ENCODE measurements at regions not wholly inside any gene's neighbourhood (a gene's known extent, or its start where the extent isn't known, plus 50 kb on each side); places are given as distances from the start of the nearest gene placed in this dataset.
A peak's percentile ranks its signal among the peaks of the same experiment; 100 is the strongest.

- TF ChIP-seq TCF12 (IDR thresholded peaks at IDR 0.05; ENCODE audit: low read depth, low read length) (0 out of 2 replicates have a peak, but pooled peaks have one; percentile 4), TARDBP (IDR thresholded peaks at IDR 0.05; ENCODE audit: borderline replicate concordance) (no peak), BCL11A (IDR thresholded peaks at IDR 0.05; ENCODE audit: low read depth, low read length) (peak; percentile 72), YY1 (IDR thresholded peaks at IDR 0.05; ENCODE audit: low read depth, low read length) (no peak), SUZ12 (IDR thresholded peaks at IDR 0.05; ENCODE audit: unreplicated experiment) (no peak), ATF7 (IDR thresholded peaks at IDR 0.05; ENCODE audit: low read depth) (peak; percentile 96), ATF3 (IDR thresholded peaks at IDR 0.05; ENCODE audit: borderline replicate concordance, extremely low read depth, low read depth, low read length) (no peak), BRCA1 (IDR thresholded peaks at IDR 0.05; ENCODE audit: low read depth, low read length) (no peak), NR2C2 (IDR thresholded peaks at IDR 0.05; ENCODE audit: borderline replicate concordance, control insufficient read depth, insufficient read length, low read depth) (no peak), ZNF217 (IDR thresholded peaks at IDR 0.05) (0 out of 2 replicates have a peak, but pooled peaks have one; percentile 64), EED (IDR thresholded peaks at IDR 0.05; ENCODE audit: low read depth) (no peak), ZZZ3 (IDR thresholded peaks at IDR 0.05; ENCODE audit: control insufficient read depth, insufficient read length, low read depth) (no peak), SP1 (IDR thresholded peaks at IDR 0.05; ENCODE audit: low read depth, low read length) (no peak), JUND (IDR thresholded peaks at IDR 0.05; ENCODE audit: low read depth, low read length) (peak; percentile 94), IRF4 (IDR thresholded peaks at IDR 0.05; ENCODE audit: low read depth, low read length) (no peak), CREM (IDR thresholded peaks at IDR 0.05; ENCODE audit: low read depth) (no peak), MTA2 (IDR thresholded peaks at IDR 0.05; ENCODE audit: low read depth) (peak; percentile 94), BACH1 (IDR thresholded peaks at IDR 0.05; ENCODE audit: borderline replicate concordance) (peak; percentile 69; the same call in 1 of the 2 replicates), IKZF1 (conservative IDR thresholded peaks at IDR 0.05) (peak; percentile 76), CHD2 (IDR thresholded peaks at IDR 0.05; ENCODE audit: borderline replicate concordance, low read depth, low read length) (0 out of 2 replicates have a peak, but pooled peaks have one; percentile 29), ZNF687 (IDR thresholded peaks at IDR 0.05) (peak; percentile 32; the same call in 1 of the 2 replicates), EP300 (IDR thresholded peaks at IDR 0.05; ENCODE audit: borderline replicate concordance in 1 of 2, control insufficient read depth in 1 of 2, low read depth in 2 of 2, low read length in 2 of 2) (peak; percentile 84 to 92; a peak in 3 of 4 replicates), RBBP5 (conservative IDR thresholded peaks at IDR 0.05) (no peak), MEF2B (IDR thresholded peaks at IDR 0.05; ENCODE audit: partially characterized antibody, poor library complexity, severe bottlenecking) (peak; percentile 74), SMC3 (IDR thresholded peaks at IDR 0.05; ENCODE audit: borderline replicate concordance, low read length) (peak; percentile 8; the same call in 1 of the 2 replicates), ZSCAN29 (IDR thresholded peaks at IDR 0.05) (no peak), MXI1 (IDR thresholded peaks at IDR 0.05; ENCODE audit: low read depth, low read length) (0 out of 2 replicates have a peak, but pooled peaks have one; percentile 23), IKZF2 (IDR thresholded peaks at IDR 0.05) (peak; percentile 80 to 83; a peak in 3 of 4 replicates), DPF2 (IDR thresholded peaks at IDR 0.05) (peak; percentile 96), NRF1 (conservative IDR thresholded peaks at IDR 0.05; ENCODE audit: low read depth, low read length) (no peak)
These were observed 174.5 kb downstream of the DACT1 start (continued) for GRCh38 chr14:58812050-58812910.

Measured in GM12878 (cell line).